Stimulated activated naive B cell treated with anti-CD40 and anti-IgM and Interleukin-4, amounts not matched to agents 10 μg/mL and 1 μg/mL and 100 μg/mL, for 72 hours (primary cell): ENCODE measurements at regions not wholly inside any gene's neighbourhood (a gene's known extent, or its start where the extent isn't known, plus 50 kb on each side); places are given as distances from the start of the nearest gene placed in this dataset.

Experiments
- ATAC-seq, 2 donors: fragments of 150-1000 bp; cut with Tn5 transposase; replicated peaks; 2 replicates each; pipeline ENCODE4 v1.10.0; 2021; ENCODE audit warnings: moderate library complexity in 1 of 2
- DNase-seq: peaks from one replicate; pipeline ENCODE4 v3.0.0; 2021
- H3K27ac Mint-ChIP-seq: one replicate; pipeline ENCODE4 v1.8.0; 2022; ENCODE audit warnings: mild to moderate bottlenecking, mixed read lengths
- H3K27me3 Mint-ChIP-seq, 2 donors: one replicate each; pipeline ENCODE4 v1.8.0; 2022; ENCODE audit warnings: mixed read lengths in 2 of 2
- H3K36me3 Mint-ChIP-seq, 2 donors: one replicate each; pipeline ENCODE4 v1.8.0; 2022; ENCODE audit warnings: mixed read lengths in 2 of 2, mild to moderate bottlenecking in 1 of 2
- H3K4me1 Mint-ChIP-seq, 2 donors: one replicate each; pipeline ENCODE4 v1.8.0; 2022; ENCODE audit warnings: mixed read lengths in 2 of 2, mild to moderate bottlenecking in 1 of 2
- H3K4me3 Mint-ChIP-seq, 2 donors: one replicate each; pipeline ENCODE4 v1.8.0; 2022; ENCODE audit warnings: mild to moderate bottlenecking in 2 of 2, mixed read lengths in 2 of 2, moderate library complexity in 1 of 2
- H3K9me3 Mint-ChIP-seq, 2 donors: one replicate each; pipeline ENCODE4 v1.8.0; 2022; ENCODE audit warnings: mixed read lengths in 2 of 2, mild to moderate bottlenecking in 1 of 2

DNA sequence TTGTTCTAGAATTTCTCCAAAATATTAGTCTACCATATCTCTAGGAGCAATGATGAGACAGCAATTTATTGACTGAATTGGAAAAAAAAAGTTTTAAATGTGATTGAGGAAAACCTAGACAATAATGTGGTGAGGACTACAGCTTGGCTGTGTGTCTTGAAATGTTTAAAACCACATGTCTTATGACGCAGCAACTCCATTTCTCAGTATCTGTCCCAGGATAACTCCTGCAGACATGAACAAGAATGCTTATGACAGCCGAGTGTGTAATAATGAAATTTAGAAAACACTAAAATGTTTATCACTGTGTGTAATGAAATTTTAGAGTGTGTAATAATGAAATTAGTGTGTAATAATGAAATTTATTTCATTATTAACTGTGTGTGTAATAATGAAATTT lies 254.1 kb upstream of the DAPK1 start:
- Mint-ChIP-seq H3K27me3 (peaks cover 0 to 6% of the 10 kb centered on the region in 2 donors), H3K4me1 (no peaks in the 10 kb centered on the region), H3K27ac (no peak overlapping the region), H3K4me3 (no peak overlapping the region), H3K9me3 (no peaks in the 10 kb centered on the region), H3K36me3 (no peaks in the 10 kb centered on the region)
- ATAC-seq (no peak), DNase-seq (no peak)

DNA sequence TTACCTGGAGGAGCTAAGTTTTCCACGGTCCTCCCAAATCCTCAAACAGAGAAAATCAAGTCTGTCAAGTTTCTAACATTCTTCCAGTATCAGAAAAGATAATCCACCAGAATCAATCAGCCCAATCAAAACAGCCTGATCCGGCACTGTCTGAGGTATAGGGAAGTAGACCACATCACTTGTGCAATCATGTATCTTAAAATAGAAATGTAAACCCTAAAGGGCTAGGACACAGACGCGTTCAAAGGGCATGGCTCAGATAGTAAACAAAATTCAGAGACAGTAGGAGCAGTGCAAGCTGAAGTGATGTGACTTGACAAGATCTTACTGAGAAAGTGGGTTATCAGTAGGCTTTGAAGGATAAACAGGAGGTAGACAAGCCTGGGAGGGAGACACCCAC lies 252.4 kb upstream of the DAPK1 start:
- Mint-ChIP-seq H3K4me1 (no peaks in the 10 kb centered on the region), H3K36me3 (no peaks in the 10 kb centered on the region), H3K9me3 (no peaks in the 10 kb centered on the region), H3K4me3 (no peak overlapping the region), H3K27me3 (peaks cover 0 to 6% of the 10 kb centered on the region in 2 donors), H3K27ac (no peak overlapping the region)
- ATAC-seq: no peak
- DNase-seq: no peak

DNA sequence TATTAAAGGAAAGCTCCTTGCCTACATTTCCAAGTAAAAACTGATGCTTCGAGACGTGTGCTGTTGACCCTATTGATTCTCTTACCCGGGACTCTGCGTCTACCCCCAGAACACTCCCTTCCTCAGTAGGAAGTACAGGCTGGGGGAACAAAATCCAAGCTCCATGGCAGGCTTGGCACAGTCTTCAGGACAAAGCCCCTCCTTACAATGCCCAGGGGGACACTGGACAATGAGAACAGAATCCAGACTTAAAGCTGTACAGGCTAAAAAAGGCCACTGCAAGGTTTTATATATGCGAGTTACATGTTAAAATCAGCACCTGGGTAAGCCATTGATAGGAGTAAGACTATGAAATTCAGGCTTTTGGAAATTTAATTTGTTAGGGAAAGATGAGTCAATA lies 250.6 kb upstream of the DAPK1 start:
- H3K27me3 Mint-ChIP-seq: peaks cover 0 to 6% of the 10 kb centered on the region in 2 donors
- no peak for DNase-seq
- no peaks in the 10 kb centered on the region for H3K36me3 Mint-ChIP-seq
- no peak overlapping the region for H3K4me3 Mint-ChIP-seq
- H3K4me1 Mint-ChIP-seq: no peaks in the 10 kb centered on the region
- no peak for ATAC-seq
- no peak overlapping the region for H3K27ac Mint-ChIP-seq
- H3K9me3 Mint-ChIP-seq: no peaks in the 10 kb centered on the region

DNA sequence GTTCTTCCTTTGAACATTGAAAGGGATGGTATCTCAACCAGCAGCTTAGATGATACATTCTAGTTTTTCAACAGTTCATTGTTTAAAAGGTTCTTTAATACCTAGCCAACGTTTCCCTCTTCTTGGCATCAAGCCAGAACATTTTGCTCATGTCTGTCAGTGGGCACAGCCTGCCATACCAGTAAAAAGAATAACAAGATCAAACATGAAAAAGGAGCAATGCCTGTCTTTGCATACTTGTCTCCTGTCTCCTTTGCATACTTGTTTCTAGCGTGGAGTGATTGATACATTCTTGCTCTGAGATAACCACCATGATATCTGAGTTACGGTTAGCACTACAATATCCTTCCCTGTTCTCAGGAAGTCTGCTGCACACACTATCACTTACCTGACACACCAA lies 248.6 kb upstream of the DAPK1 start:
- no peak for DNase-seq
- Mint-ChIP-seq H3K27me3 (peaks cover 0 to 6% of the 10 kb centered on the region in 2 donors), H3K4me1 (no peaks in the 10 kb centered on the region), H3K36me3 (no peaks in the 10 kb centered on the region), H3K9me3 (no peaks in the 10 kb centered on the region), H3K27ac (no peak overlapping the region), H3K4me3 (no peak overlapping the region)
- ATAC-seq: no peak

DNA sequence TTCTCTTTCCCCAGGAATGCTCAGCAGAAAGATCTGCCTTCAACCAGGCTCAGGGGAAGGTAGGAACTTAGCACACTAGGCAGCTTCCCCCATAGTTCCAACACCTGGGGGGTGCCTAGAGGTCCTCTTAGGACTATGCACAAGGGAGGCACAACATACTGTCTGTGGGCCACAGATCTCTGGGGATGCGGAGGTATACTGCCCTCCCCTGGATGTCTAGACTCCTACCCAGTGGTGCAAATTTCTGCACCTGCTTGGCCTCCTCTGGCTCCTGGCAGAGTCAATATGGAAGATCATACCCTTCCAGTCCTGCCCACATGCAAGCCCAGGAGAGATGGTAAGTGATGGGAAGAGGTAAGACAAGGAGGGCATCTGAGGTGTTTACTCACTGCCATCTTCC lies 247.5 kb upstream of the DAPK1 start:
- DNase-seq (no peak), ATAC-seq (no peak)
- H3K9me3 Mint-ChIP-seq: no peaks in the 10 kb centered on the region
- H3K4me1 Mint-ChIP-seq: no peaks in the 10 kb centered on the region
- no peak overlapping the region for H3K27ac Mint-ChIP-seq
- H3K36me3 Mint-ChIP-seq: no peaks in the 10 kb centered on the region
- peaks cover 0 to 6% of the 10 kb centered on the region in 2 donors for H3K27me3 Mint-ChIP-seq
- no peak overlapping the region for H3K4me3 Mint-ChIP-seq

DNA sequence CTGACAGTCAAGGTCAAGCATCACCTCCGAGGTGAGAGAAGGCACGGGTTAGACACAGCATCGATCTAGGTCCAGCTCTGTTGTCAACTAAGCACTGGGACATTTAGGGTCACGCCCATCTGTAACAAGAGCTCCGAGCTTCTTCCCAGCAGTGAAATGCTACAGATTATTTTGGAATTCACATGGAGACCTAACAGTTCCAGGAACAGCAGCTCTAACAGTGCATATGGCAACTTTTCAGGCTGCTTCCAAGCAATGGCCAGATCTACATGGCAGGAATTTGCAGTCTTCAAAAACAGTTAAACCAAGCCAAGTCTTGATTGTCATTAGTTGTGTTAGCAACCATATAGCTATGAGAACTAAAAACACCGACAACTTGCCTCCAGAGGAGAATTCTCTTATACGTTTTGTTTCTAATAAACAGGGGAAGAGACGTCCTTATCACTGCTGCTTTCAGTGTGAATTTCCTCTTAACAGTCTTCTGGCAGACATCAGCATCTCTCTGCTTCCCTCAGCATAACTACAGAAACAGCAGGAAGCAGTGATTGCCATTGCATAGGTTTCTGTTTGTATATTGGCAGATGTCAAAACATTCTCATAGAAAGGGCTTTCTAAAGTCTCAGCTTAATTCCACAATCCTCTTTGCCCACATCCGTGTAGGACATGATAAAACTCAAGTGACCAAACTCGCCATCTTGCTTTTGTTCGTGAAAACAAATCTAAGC lies 242.1 kb upstream of the DAPK1 start:
- ATAC-seq (peak in 1 of 2 donors; percentile 10), DNase-seq (no peak)
- Mint-ChIP-seq H3K27ac (no peak overlapping the region), H3K36me3 (no peaks in the 10 kb centered on the region), H3K4me1 (no peaks in the 10 kb centered on the region), H3K27me3 (no peaks in the 10 kb centered on the region), H3K9me3 (no peaks in the 10 kb centered on the region), H3K4me3 (no peak overlapping the region)

DNA sequence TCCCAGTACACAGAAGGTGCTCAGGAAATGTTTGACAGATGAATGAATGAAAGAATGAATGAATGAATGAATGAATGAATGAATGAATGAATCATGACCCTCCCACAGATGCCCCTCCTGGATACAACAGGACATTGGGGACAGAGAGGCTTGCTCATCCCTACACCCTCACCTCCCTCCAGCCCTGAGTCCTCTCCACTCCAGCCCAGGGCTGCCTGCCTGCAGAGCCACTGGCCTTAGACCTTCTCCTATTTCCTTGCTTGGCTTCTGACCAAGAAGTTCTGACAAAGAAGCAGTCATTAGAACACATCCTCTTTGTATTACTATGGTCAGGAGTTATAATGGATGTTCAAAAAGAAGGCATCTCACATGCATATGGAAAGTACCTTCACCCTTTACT lies 240.7 kb upstream of the DAPK1 start:
- no peaks in the 10 kb centered on the region for H3K27me3 Mint-ChIP-seq
- no peak for ATAC-seq

DNA sequence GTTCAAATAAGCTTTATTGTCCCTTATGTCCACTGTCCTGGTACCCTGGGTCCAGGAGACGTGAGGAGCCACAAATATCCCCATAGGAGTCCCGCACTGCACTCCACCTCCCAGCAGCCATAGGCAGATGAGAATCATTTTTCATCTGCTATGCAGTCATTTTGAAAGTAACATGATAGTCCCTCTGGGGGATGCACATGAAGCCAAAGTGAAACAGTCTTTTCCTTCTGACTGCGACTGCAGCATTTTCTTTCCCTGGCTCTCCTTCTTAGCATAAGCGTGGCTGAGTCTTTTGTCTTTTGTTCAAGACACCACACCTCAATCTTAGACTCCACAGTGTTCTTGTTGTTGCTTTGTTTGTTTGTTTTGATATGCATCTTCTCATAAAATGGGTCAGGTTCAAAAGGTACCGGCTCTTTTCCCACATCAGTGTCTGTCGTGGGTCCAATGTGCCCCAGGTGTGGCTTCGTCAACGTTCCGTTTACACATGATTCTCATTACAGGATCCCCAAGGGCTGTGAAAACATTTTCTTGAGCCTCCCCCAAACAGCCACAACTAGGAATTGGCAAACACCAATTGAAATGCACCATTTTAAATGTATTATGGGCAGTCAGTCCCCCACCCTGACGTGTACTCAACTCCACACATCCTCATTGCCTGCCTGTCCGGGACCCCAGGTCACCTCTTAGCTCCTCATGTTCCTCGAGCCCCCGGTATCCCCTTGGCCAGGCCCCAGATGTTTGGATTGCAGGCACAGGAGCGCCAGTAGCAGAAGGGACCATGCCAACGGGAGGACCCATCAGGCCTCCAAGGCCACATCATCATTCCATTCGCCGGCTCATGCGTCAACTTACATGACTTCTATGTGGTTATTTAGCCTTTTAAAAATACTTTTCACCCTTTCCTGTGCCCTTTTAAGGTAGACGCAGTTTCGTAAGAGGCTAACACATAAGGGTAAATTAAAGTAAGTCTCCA lies 237.8 kb upstream of the DAPK1 start:
- no peak overlapping the region for H3K27ac Mint-ChIP-seq
- no peaks in the 10 kb centered on the region for H3K27me3 Mint-ChIP-seq
- ATAC-seq (no peak), DNase-seq (no peak)
- H3K36me3 Mint-ChIP-seq: no peaks in the 10 kb centered on the region
- peaks cover 0 to 3% of the 10 kb centered on the region in 2 donors for H3K9me3 Mint-ChIP-seq
- H3K4me3 Mint-ChIP-seq: no peak overlapping the region
- no peaks in the 10 kb centered on the region for H3K4me1 Mint-ChIP-seq

More for the DNA sequence above, 240.7 kb upstream of the DAPK1 start:
- Mint-ChIP-seq H3K27ac (no peak overlapping the region), H3K36me3 (no peaks in the 10 kb centered on the region), H3K4me1 (no peaks in the 10 kb centered on the region), H3K9me3 (peaks cover 0 to 1% of the 10 kb centered on the region in 2 donors), H3K4me3 (no peak overlapping the region)
- no peak for DNase-seq

DNA sequence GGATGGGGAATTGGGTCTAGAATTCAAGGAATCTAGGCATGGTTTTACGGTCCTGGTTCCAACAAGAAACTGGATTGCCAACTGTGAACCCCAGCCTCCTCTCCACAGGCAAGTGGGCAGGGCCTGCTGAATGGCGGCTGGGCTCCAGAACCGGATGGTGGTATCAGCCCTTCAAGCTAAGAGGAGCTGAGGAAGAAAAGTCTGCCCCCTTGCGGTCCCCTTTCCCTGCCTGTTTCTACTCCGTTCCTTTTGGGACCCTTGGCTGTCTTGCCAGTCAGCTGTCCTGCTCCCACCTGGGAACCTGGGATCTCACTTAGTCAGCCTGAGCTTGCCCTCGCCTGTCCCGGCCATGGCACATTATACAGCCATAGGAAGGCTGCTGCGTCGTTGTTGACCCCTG lies 234.4 kb upstream of the DAPK1 start:
- H3K36me3 Mint-ChIP-seq: no peaks in the 10 kb centered on the region
- no peak overlapping the region for H3K4me3 Mint-ChIP-seq
- peaks cover 0 to 3% of the 10 kb centered on the region in 2 donors for H3K9me3 Mint-ChIP-seq
- H3K27ac Mint-ChIP-seq: no peak overlapping the region
- H3K27me3 Mint-ChIP-seq: peaks cover 0 to 5% of the 10 kb centered on the region in 2 donors
- ATAC-seq: no peak
- no peak for DNase-seq
- H3K4me1 Mint-ChIP-seq: no peaks in the 10 kb centered on the region

DNA sequence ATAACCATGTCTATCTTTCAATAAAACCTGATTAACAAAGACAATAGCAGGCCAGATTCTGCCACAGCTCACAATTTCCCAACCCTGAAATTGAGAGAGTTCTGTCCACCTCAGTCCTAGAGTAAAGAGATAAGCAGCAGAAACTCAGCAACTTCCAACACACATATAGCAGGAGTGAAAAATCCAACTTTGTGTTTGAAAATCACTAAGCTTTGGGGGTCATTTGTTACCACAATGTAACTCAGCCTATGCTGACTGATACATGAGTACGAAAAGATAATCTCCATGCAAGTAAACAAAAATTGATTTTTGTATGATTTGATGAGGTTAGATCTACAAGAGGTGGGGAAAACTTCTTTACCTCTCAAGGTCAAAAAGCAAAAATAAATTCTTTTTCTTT lies 231.0 kb upstream of the DAPK1 start:
- ATAC-seq: no peak
- H3K27me3 Mint-ChIP-seq: peaks cover 6 to 16% of the 10 kb centered on the region in 2 donors
- H3K36me3 Mint-ChIP-seq: no peaks in the 10 kb centered on the region
- peaks cover 0 to 4% of the 10 kb centered on the region in 2 donors for H3K9me3 Mint-ChIP-seq
- H3K27ac Mint-ChIP-seq: no peak overlapping the region
- no peak for DNase-seq
- no peak overlapping the region for H3K4me3 Mint-ChIP-seq
- H3K4me1 Mint-ChIP-seq: no peaks in the 10 kb centered on the region

DNA sequence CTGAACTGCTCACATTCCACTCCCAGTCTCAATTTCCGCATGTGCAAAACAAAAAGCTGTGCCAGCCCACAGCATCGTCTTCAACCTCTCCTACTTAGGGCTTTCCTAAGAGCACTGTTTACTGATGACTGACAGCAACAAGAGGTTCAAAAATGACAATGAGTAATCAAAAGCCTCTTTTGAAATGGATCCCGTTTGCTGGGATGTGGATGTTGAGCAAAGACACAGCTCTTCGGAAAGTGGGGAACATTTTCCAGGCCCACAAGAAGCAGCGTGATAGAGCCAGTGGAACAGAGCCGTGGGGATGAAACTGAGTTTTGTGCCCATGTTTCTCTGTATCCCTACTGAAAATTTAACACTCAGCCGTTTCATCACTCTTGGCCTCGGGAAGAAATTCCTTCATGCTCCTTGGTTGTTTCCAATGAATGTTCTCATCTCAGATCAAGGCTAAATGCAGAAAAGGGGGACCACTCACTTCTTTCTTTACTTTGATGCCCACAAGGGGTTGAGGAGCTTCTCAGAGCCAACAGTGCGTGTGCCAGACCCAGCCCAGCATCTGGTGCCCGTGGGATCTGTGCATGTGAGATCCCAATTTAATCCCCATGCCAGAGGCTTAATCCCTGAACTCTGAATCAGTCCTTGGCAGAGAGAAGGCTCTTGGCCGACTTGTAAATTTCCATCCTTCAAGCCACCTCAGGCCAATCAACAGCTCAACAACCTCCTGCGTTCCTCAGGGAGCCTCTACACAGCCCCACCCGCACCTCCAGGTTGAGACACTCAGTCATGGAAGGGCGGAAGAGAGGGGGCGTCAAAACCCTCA lies 230.2 kb upstream of the DAPK1 start:
- Mint-ChIP-seq H3K36me3 (no peaks in the 10 kb centered on the region), H3K4me3 (no peak overlapping the region), H3K9me3 (peaks cover 0 to 3% of the 10 kb centered on the region in 2 donors), H3K27ac (no peak overlapping the region), H3K4me1 (no peaks in the 10 kb centered on the region), H3K27me3 (peaks cover 6 to 16% of the 10 kb centered on the region in 2 donors)
- DNase-seq: no peak
- no peak for ATAC-seq

DNA sequence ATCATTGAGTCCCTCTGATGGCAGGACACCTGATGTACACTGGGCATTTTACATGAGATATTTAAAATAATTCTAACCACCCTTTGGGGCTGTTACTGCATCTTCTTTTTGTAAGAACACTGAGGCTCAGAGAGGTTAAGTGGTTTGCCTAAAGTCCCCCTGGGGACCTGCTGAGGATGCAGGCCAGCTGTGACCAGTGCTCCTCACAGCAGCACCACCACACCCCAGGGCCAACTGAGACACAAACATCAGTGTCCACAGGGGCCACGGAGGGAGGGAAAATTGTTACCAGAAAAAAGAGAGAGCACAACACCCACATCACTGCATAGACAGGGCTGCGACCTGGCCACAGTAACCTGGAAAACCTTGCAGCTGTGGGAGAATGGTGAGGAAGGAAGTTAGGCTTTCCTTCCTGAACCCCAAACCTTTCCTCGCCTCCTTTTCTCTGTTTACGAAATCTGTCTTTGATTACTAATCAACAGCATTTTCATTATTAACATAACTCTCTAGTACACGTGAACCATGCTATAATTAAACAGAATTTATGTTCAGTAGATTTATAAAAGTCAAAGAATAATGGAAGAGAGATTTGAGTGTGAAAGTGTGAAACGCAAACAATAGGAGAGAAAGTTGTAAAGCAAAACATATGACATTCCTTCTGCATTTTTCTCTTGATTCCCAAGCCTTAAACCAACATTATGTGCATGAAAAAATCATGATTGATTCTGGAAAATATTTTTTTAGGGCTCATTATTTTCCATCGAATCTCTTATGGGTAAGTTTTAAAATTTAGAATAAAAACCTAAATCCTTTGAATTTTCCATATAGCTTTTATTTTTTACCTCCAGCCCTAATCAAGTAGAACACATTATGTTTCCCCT lies 228.1 kb upstream of the DAPK1 start:
- H3K4me3 Mint-ChIP-seq: no peak overlapping the region
- ATAC-seq (no peak), DNase-seq (no peak)
- H3K36me3 Mint-ChIP-seq: no peaks in the 10 kb centered on the region
- no peak overlapping the region for H3K27ac Mint-ChIP-seq
- peaks cover 6 to 16% of the 10 kb centered on the region in 2 donors for H3K27me3 Mint-ChIP-seq
- H3K9me3 Mint-ChIP-seq: peaks cover 1 to 4% of the 10 kb centered on the region in 2 donors
- H3K4me1 Mint-ChIP-seq: no peaks in the 10 kb centered on the region

DNA sequence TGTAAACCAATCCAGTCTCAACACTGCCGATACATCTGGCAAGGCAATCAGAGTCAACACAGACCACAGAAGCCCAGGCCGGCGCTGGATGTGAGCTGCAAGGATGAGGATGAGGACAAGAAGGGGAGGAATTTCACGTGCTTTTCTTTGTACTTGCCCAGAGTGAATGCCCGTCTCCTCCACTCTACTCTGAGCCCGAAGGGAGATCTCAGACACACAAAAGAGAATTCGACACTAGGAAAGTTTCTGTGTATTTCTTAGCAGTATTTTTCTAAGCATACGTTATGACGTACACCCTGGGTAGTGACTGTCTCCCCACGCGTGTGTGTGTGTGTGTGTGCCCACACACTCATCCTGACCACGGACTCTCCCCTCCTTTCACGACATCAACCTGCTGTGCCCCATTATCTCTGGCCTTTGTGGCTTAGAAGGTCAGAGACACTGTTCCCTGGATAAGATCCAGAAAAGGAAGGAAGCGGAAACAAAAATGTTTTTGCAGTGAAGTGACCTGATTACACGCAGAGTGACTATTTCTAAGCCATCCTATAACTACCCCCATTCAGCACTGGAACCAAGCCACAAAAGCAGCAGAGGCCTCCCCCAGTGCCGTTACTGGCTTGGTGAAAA lies 227.3 kb upstream of the DAPK1 start:
- H3K36me3 Mint-ChIP-seq: no peaks in the 10 kb centered on the region
- H3K4me1 Mint-ChIP-seq: no peaks in the 10 kb centered on the region
- ATAC-seq (no peak), DNase-seq (no peak)
- H3K9me3 Mint-ChIP-seq: peaks cover 1 to 4% of the 10 kb centered on the region in 2 donors
- peaks cover 6 to 20% of the 10 kb centered on the region in 2 donors for H3K27me3 Mint-ChIP-seq
- no peak overlapping the region for H3K4me3 Mint-ChIP-seq
- H3K27ac Mint-ChIP-seq: no peak overlapping the region
